C4-2B (cell line): ENCODE measurements at regions not wholly inside any gene's neighbourhood (a gene's known extent, or its start where the extent isn't known, plus 50 kb on each side); places are given as distances from the start of the nearest gene placed in this dataset.

Experiments
- CTCF ChIP-seq: fragments of 450-650 bp; conservative IDR thresholded peaks from 2 replicates; pipeline ENCODE4 v1.5.1; 2017; ENCODE audit warnings: mild to moderate bottlenecking
- ZFX ChIP-seq: fragments of 450-650 bp; IDR thresholded peaks from 2 replicates; pipeline ENCODE4 v1.6.1; 2017

- no peak for TF ChIP-seq CTCF
- no peak for TF ChIP-seq ZFX
Measured at GRCh38 chr6:37101991-37102298, 68.0 kb upstream of the PIM1 start.
